ENCODE measurements at regions not wholly inside any gene's neighbourhood (a gene's known extent, or its start where the extent isn't known, plus 50 kb on each side); places are given as distances from the start of the nearest gene placed in this dataset.

DNA sequence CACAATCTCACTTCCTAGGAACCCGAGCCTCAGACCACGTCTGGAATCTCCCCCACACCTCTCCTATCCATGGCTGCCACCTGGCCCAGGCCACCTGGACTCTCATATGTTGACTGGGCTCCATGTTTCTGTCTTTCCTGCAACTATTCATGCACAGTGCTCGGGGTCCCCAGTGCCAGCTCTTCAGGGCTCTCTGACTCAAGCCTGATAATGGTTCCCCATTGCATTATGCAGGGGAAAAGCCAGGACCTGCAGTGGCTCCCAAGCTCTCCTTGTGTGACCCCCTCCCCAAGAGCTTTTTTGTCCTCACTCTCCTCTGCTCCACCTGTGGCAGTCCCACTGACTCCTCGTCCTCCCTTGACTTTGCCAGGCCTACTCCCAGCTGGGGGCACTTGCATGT, 417.6 kb downstream of the NPHP4 start:
- ATAC-seq (no peak), DNase-seq (no peak)
- Histone ChIP-seq H3K27ac (no peak overlapping the region), H3K9me3 (peaks cover 0 to 14% (median 4%) of the 10 kb centered on the region in 12 donors), H3K36me3 (no peaks in the 10 kb centered on the region), H3K4me1 (no peaks in the 10 kb centered on the region), H3K27me3 (peaks cover 0 to 11% (median 0%) of the 10 kb centered on the region in 9 donors), H3K4me3 (no peak overlapping the region)
- 27 to 45% (median 33%) methylated on average over 4 of the region's 4 CpGs for WGBS, 4 donors
- TF ChIP-seq, protein P1, sequence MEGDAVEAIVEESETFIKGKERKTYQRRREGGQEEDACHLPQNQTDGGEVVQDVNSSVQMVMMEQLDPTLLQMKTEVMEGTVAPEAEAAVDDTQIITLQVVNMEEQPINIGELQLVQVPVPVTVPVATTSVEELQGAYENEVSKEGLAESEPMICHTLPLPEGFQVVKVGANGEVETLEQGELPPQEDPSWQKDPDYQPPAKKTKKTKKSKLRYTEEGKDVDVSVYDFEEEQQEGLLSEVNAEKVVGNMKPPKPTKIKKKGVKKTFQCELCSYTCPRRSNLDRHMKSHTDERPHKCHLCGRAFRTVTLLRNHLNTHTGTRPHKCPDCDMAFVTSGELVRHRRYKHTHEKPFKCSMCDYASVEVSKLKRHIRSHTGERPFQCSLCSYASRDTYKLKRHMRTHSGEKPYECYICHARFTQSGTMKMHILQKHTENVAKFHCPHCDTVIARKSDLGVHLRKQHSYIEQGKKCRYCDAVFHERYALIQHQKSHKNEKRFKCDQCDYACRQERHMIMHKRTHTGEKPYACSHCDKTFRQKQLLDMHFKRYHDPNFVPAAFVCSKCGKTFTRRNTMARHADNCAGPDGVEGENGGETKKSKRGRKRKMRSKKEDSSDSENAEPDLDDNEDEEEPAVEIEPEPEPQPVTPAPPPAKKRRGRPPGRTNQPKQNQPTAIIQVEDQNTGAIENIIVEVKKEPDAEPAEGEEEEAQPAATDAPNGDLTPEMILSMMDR (IDR thresholded peaks at IDR 0.05) = no peak
- no peak for TF ChIP-seq POLR2A (IDR thresholded peaks at IDR 0.05)
- intact Hi-C loops (cut with DNase I) = no loop called here

DNA sequence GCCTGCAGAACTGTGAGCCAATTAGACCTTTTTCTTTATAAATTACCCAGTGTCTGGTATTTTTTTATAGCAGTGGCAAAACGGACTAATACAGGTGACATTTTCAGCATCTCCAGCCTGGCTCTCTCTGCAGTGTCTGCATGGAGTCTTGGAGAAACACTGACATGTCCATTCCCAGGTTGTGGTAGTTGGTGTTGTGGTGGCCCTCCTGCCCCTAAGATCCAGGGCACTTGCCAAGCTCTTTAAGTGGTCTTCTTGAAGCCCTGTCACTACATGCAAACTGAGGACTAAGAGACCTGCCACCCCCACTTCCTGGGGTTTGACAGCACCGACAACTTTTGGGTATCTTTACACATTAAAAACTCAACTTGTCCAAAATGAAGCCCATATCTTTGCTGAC, 419.4 kb downstream of the NPHP4 start:
- DNase-seq (no peak), ATAC-seq (no peak)
- no peak for TF ChIP-seq POLR2A (IDR thresholded peaks at IDR 0.05)
- TF ChIP-seq, protein P1 (IDR thresholded peaks at IDR 0.05) = no peak
- WGBS, 4 donors = 58 to 72% (median 69%) methylated on average over 2 of the region's 2 CpGs
- intact Hi-C loops (cut with DNase I) = no loop called here
- Histone ChIP-seq H3K36me3 (no peaks in the 10 kb centered on the region), H3K27me3 (peaks cover 0 to 11% (median 0%) of the 10 kb centered on the region in 9 donors), H3K4me1 (no peaks in the 10 kb centered on the region), H3K27ac (no peak overlapping the region), H3K4me3 (no peak overlapping the region), H3K9me3 (peaks cover 0 to 21% (median 11%) of the 10 kb centered on the region in 12 donors)

DNA sequence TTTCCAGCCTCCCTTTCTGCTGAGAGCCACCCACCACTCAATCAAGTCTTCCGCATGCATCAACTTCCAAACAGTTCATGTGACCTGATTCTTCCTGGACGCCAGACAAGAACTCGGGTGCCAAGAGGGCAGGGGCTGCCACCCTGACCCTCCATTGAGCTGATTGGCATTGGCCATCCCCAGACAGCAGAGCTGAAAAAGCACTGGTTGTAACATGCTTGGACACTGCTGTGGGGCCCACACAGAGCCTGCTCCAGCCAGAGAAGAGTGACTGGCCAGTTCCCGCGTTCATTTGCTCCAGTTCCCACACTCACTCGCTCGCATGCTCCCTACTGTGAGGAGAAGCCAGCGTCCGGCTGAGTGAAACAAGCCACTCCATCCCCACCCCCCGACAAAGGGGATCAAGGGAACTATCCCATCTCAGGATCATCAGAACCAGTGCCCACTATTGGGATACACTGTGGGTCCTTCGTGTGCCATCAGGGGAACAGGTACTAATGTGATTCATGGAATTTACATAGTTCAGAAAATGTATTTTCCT, 420.3 kb downstream of the NPHP4 start:
- Histone ChIP-seq H3K36me3 (no peaks in the 10 kb centered on the region), H3K4me1 (no peaks in the 10 kb centered on the region), H3K4me3 (no peak overlapping the region), H3K9me3 (peaks cover 0 to 21% (median 11%) of the 10 kb centered on the region in 12 donors), H3K27me3 (peaks cover 0 to 5% (median 0%) of the 10 kb centered on the region in 9 donors), H3K27ac (no peak overlapping the region)
- TF ChIP-seq, protein P1 (IDR thresholded peaks at IDR 0.05) = no peak
- no peak for TF ChIP-seq POLR2A (IDR thresholded peaks at IDR 0.05)
- WGBS, 4 donors = 79 to 88% (median 82%) methylated on average over 11 of the region's 11 CpGs
- ATAC-seq (no peak), DNase-seq (no peak)
- intact Hi-C loops (cut with DNase I) = no loop called here

DNA sequence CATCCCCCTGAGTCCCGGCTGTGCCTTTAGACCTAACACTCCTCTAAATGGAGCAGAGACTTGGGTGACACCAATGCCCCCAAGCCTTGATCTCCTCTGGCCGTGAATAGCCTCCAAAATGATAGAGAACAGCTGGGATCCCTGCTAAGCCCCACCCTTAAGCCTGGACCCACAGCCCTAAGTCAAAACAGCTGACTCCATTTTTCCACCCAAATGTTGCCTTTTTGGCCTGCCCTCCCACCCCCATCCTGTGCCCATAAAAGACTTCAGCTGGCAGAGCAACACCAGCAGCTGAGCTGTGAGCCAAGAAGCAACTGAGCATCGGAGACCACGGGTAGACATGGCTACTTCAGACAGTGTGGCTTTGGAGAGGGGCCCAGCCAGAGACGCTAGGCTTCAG, 420.8 kb downstream of the NPHP4 start:
- DNase-seq = no peak
- no peak for TF ChIP-seq POLR2A (IDR thresholded peaks at IDR 0.05)
- TF ChIP-seq, protein P1 (IDR thresholded peaks at IDR 0.05) = no peak
- intact Hi-C loops (cut with DNase I) = no loop called here

More for the DNA sequence above, 420.8 kb downstream of the NPHP4 start:
- H3K27me3 ChIP-seq = peaks cover 0 to 5% (median 0%) of the 10 kb centered on the region in 9 donors
- H3K36me3 ChIP-seq = no peaks in the 10 kb centered on the region
- ATAC-seq = no peak
- H3K9me3 ChIP-seq = peaks cover 0 to 21% (median 11%) of the 10 kb centered on the region in 12 donors
- no peaks in the 10 kb centered on the region for H3K4me1 ChIP-seq
- H3K4me3 ChIP-seq = no peak overlapping the region
- H3K27ac ChIP-seq = no peak overlapping the region
- WGBS, 4 donors = 76 to 86% (median 80%) methylated on average over 5 of the region's 5 CpGs

Measured in heart left ventricle (tissue), 16 donors.